GM12873 (cell line): ENCODE measurements at regions not wholly inside any gene's neighbourhood (a gene's known extent, or its start where the extent isn't known, plus 50 kb on each side); places are given as distances from the start of the nearest gene placed in this dataset.

Experiments
- TF ChIP-seq, protein P1 (sequence below): IDR thresholded peaks from 2 replicates; pipeline ENCODE4 v1.5.1; 2012; ENCODE audit warnings: low read depth, mild to moderate bottlenecking, moderate library complexity, low read length, control low read depth; ENCODE audit not compliant: insufficient read depth; ENCODE audit errors: missing control alignments

DNA sequence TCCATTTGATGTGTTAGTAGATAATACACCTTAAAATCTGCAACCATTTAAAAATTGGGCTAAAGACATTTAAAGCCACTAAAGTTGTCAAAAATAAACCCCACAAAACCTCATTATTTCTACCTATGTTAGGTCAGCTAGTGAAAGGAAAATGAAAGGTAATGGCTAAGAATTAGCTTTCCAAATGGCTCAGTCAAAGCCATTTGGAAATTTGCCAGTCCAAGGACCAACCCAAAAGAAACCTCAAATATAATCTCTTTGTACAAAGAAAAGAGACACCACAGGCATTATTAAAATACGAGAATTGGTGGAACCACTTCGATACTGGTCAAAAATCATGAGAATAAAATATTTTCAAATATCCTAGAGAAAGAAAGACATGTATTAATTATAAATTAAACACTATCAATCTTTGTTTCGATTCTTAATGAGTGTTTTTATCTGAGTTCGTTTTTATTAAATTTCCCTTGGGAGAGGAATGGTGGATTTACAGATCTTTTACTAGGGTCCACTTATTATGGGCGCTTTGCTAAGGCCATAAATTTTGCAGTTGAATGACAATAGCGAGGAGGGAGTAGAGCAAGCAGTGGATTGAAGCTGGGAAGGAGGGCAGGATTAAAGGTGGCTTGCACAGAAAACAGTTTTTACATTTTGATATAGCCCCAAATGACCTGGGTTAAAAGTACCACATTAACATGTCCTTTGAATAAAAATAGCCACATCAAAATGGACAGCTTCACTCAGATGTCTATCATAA, 116.8 kb upstream of the SHB start:
- TF ChIP-seq, protein P1, sequence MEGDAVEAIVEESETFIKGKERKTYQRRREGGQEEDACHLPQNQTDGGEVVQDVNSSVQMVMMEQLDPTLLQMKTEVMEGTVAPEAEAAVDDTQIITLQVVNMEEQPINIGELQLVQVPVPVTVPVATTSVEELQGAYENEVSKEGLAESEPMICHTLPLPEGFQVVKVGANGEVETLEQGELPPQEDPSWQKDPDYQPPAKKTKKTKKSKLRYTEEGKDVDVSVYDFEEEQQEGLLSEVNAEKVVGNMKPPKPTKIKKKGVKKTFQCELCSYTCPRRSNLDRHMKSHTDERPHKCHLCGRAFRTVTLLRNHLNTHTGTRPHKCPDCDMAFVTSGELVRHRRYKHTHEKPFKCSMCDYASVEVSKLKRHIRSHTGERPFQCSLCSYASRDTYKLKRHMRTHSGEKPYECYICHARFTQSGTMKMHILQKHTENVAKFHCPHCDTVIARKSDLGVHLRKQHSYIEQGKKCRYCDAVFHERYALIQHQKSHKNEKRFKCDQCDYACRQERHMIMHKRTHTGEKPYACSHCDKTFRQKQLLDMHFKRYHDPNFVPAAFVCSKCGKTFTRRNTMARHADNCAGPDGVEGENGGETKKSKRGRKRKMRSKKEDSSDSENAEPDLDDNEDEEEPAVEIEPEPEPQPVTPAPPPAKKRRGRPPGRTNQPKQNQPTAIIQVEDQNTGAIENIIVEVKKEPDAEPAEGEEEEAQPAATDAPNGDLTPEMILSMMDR: no peak

DNA sequence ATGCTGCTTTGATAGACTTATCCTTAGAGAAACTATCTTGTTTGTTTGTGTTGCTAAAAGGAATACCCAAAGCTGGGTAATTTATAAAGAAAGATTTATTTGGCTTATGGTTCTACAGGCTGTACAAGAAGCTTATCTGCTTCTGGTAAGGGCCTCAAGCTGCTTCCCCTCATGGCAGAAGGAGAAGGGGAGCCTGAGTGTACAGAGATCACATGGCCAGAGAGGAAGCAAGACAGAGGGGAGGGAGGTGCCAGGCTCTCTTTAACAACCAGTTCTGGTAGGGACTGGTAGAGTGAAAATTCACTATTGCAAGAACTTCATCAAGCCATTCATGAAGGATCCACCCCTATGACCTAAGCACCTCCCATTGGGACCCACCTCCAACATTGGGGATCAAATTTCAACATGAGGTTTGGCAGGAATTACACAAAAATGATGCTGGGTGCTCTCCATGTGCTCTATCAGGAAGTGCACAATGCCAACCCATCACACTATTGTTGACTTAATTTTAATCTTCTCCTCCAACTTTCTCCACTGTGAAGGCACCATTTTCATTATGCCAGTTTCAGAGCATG, 115.1 kb upstream of the SHB start:
- TF ChIP-seq, protein P1: no peak

DNA sequence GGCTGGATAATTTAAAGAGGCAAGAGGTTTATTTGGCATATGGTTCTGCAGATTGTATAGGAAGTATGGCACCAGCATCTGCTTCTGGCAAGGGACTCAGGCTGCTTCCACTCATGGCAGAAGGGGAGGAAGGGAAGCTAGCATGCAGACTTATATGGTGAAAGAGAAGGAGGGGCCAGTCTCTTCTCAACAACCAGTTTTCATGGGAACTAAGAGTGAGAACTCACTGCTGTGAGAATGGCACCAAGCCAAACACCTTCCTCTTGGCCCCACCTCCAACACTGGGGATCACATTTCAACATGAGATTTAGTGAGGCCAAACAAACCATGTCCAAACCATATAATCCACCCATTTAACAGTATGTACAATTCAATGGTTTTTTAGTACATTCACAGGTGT, 113.3 kb upstream of the SHB start:
- TF ChIP-seq, protein P1: no peak

DNA sequence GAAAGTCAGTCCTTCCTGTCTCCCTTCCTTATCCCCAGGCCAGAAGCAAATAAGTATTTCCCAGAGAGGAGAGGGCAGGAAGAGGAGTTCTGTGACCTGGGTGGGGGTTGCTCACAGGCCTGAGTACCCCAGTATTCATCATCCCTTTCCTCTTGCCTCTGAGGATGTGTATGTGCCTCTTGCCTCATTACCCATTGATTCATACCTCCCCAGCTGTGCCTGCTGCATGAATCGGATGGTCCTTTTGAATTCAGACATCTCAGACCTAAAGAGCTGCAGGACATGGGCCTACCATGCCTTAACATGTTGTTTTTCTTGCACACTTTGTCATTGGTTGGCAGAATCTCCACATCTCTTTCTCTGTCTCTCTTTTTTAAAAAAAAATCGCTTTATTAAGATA, 112.8 kb upstream of the SHB start:
- TF ChIP-seq, protein P1: no peak

DNA sequence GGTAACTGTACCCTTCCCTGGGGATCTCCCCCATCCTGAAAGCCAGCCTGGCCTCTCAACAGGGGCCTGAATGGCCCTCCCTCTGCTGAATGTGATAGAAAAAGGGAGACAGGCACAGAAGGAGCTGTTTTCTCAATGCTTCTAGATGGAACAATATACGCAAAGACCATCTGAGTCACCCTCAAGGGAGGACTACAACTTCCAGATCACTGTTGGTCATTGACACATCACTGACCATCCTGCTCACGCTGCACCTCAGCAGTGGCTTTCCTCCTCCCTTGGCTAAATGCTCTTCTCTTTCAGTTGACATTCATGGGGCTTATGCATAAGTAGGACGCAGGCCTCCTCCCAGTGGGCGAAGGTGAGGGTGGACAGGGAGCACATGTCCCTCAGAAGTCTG, 112.2 kb upstream of the SHB start:
- TF ChIP-seq, protein P1: no peak

DNA sequence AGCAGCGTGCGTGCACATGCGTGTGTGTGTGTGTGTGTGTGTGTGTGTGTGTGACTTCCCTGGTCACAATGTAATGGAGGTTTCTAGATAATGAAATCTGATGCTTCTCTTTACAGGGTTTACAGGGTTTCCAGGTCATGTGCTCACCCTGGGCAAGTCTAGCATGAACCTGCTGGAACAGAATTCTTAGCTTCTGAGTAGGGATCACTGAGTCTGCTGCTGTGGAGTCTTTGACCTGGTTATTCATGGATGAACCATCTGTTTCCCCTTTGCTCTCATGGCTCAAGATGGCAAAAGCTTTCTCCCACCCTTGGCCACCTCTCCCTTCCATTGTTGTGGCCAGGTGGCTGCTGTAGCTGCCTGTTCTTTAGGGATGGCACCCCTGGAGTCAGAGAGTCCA, 111.6 kb upstream of the SHB start:
- TF ChIP-seq, protein P1: no peak

DNA sequence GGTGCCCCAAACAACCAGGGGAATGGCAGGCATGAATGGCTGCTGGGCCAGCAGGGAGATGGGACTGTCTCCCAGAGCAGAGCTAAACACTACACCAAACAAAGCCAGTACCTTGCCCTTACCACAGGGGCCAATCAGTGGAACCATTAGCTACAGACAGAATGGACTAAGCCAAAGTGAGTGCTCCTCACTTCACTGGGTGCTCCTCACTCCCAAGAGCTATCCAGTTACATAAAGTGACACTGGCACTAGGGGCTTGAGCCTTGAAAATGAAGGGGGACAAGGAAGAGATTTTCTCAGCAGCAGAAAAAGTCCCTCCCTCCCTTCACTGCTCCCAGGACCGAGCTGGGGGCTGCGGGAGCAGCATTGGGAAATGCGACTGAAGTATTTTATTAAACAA, 110.9 kb upstream of the SHB start:
- TF ChIP-seq, protein P1: no peak
